ENCODE measurements at regions not wholly inside any gene's neighbourhood (a gene's known extent, or its start where the extent isn't known, plus 50 kb on each side); places are given as distances from the start of the nearest gene placed in this dataset.
"Not testable (repeated sequence)": the region's sequence is repeated elsewhere in the genome, so short reads cannot be mapped to it uniquely, and the experiment has no call there.

- no peak for DNase-seq
Measured at GRCh38 chr5:163706053-163706771, 200.8 kb downstream of the MAT2B start.

GRCh38 chr5:163712011-163712410, 206.6 kb downstream of the MAT2B start:
- peak; percentile 56 for DNase-seq

GRCh38 chr5:163718272-163718671, 212.9 kb downstream of the MAT2B start:
- peak; percentile 71 for DNase-seq

- no peak for DNase-seq
Measured at GRCh38 chr5:163724305-163724704, 218.9 kb downstream of the MAT2B start.

GRCh38 chr5:163727028-163727427, 221.6 kb downstream of the MAT2B start:
- DNase-seq = no peak

GRCh38 chr5:163730206-163730756, 224.9 kb downstream of the MAT2B start:
- DNase-seq = no peak

- no peak for DNase-seq
Measured at GRCh38 chr5:163731256-163731655, 225.8 kb downstream of the MAT2B start.

GRCh38 chr5:163735069-163735468, 229.7 kb downstream of the MAT2B start:
- DNase-seq = no peak

- DNase-seq = no peak
Measured at GRCh38 chr5:163747586-163747985, 242.2 kb downstream of the MAT2B start.

- no peak for DNase-seq
Measured at GRCh38 chr5:163748934-163749333, 243.5 kb downstream of the MAT2B start.

GRCh38 chr5:163750415-163750814, 245.0 kb downstream of the MAT2B start:
- not testable (repeated sequence) for DNase-seq

- no peak for DNase-seq
Measured at GRCh38 chr5:163755505-163755904, 250.1 kb downstream of the MAT2B start.

GRCh38 chr5:163756170-163756569, 250.8 kb downstream of the MAT2B start:
- no peak for DNase-seq

- DNase-seq = no peak
Measured at GRCh38 chr5:163757344-163757743, 251.9 kb downstream of the MAT2B start.

- DNase-seq = no peak
Measured at GRCh38 chr5:163758283-163758711, 252.9 kb downstream of the MAT2B start.

- no peak for DNase-seq
Measured at GRCh38 chr5:163759000-163759704, 253.7 kb downstream of the MAT2B start.

- DNase-seq = no peak
Measured at GRCh38 chr5:163760498-163760897, 255.1 kb downstream of the MAT2B start.

GRCh38 chr5:163766936-163767670, 261.7 kb downstream of the MAT2B start:
- DNase-seq = no peak

- no peak for DNase-seq
Measured at GRCh38 chr5:163770625-163771024, 265.2 kb downstream of the MAT2B start.

- no peak for DNase-seq
Measured at GRCh38 chr5:163772241-163772640, 266.8 kb downstream of the MAT2B start.

GRCh38 chr5:163772644-163773043, 267.2 kb downstream of the MAT2B start:
- no peak for DNase-seq

- no peak for DNase-seq
Measured at GRCh38 chr5:163773226-163773625, 267.8 kb downstream of the MAT2B start.

GRCh38 chr5:163789870-163790269, 284.5 kb downstream of the MAT2B start:
- no peak for DNase-seq

Data from islet precursor cell (in vitro differentiated cells).